Tibial nerve (tissue), 4 donors: ENCODE measurements at regions not wholly inside any gene's neighbourhood (a gene's known extent, or its start where the extent isn't known, plus 50 kb on each side); places are given as distances from the start of the nearest gene placed in this dataset.

ENCODE experiments used
- DNase-seq, 2 donors: peaks; one replicate each; pipeline ENCODE4 v3.0.0-alpha.2; 2019; ENCODE audit warnings: low spot score in 2 of 2
- H3K27ac ChIP-seq, 4 donors: fragments of 200-600 bp; sonication (generic) in 3 of 4; one replicate each; pipeline ENCODE4 v1.5.1; 2017 to 2019; ENCODE audit warnings: mild to moderate bottlenecking in 1 of 4
- H3K27me3 ChIP-seq, 2 donors: fragments of 200-600 bp; sonication (generic) in 1 of 2; one replicate each; pipeline versions ENCODE4 v1.5.1 to v1.6.0; 2017 to 2019
- H3K36me3 ChIP-seq, 3 donors: fragments of 200-600 bp; sonication (generic); one replicate each; pipeline ENCODE4 v1.5.1; 2018 to 2019
- H3K4me1 ChIP-seq, 4 donors: fragments of 200-600 bp; sonication (generic) in 3 of 4; one replicate each; pipeline ENCODE4 v1.5.1; 2017 to 2019
- H3K4me3 ChIP-seq, 4 donors: fragments of 200-600 bp; sonication (generic) in 3 of 4; one replicate each; pipeline ENCODE4 v1.5.1; 2017 to 2019; ENCODE audit warnings: mild to moderate bottlenecking in 1 of 4, moderate library complexity in 1 of 4
- H3K9me3 ChIP-seq, 4 donors: fragments of 200-600 bp; sonication (generic) in 3 of 4; one replicate each; pipeline ENCODE4 v1.5.1; 2017 to 2019
- EP300 ChIP-seq, 2 donors: sonication (generic); formaldehyde crosslinking; IDR thresholded peaks; one replicate each; pipeline ENCODE4 v1.6.1; 2017; ENCODE audit warnings: antibody characterized with exemption in 2 of 2, mild to moderate bottlenecking in 1 of 2
- POLR2A ChIP-seq, 2 donors: fragments of 450-650 bp; IDR thresholded peaks; one replicate each; pipeline ENCODE4 v1.6.1; 2017; ENCODE audit warnings: antibody characterized with exemption in 2 of 2, mild to moderate bottlenecking in 2 of 2, moderate library complexity in 2 of 2
- WGBS, 2 donors: methylation state at CpG; one replicate each; pipeline ENCODE4 v1.1.5; 2018; 5-methylcytosine and 5-hydroxymethylcytosine counted together
- TF ChIP-seq, protein P1 (sequence below), 5 experiments: fragments of 200-600 bp in 3 of 5; fragments of 450-650 bp in 2 of 5; sonication (generic) in 3 of 5; IDR thresholded peaks; one replicate each; pipeline ENCODE4 v1.5.1; 2016 to 2019; ENCODE audit warnings: antibody characterized with exemption in 5 of 5, mild to moderate bottlenecking in 3 of 5, moderate library complexity in 2 of 5

DNA sequence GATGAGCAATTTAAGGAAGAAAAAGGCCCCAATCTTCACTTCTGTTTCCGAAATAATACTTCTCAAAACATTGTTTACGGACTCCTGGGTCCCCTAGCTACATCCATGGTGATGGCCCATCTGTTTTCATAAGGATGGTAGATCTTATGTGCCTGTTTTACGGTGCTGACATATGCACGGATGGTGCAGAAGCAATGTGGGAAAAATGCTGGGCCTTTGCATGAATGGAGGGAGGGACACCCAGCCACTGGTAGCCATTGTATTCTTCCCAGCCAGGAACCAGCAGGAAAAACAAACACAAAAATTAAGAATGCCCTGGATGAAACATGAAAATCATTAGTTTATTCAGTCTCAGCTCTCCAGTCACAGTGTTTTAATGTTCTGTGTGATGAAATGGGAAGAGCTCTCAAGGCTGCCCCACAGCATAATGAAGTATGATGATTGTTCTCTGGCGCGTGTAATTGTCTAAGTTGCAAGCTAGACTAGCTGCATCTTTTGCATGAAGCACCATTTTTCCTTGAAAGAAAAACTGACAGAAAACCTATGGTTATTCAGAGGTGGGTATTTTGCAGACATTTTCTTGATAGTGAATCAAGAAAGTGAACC, 1201.1 kb upstream of the SLC10A2 start:
- Histone ChIP-seq H3K27me3 (no peaks in the 10 kb centered on the region), H3K4me3 (no peak overlapping the region), H3K36me3 (no peaks in the 10 kb centered on the region), H3K4me1 (no peaks in the 10 kb centered on the region), H3K9me3 (no peaks in the 10 kb centered on the region), H3K27ac (no peak overlapping the region)
- WGBS, 2 donors: 93% methylated on average over 6 of the region's 6 CpGs
- DNase-seq: no peak
- TF ChIP-seq POLR2A (IDR thresholded peaks at IDR 0.05): no peak
- TF ChIP-seq EP300 (IDR thresholded peaks at IDR 0.05): no peak
- TF ChIP-seq, protein P1, sequence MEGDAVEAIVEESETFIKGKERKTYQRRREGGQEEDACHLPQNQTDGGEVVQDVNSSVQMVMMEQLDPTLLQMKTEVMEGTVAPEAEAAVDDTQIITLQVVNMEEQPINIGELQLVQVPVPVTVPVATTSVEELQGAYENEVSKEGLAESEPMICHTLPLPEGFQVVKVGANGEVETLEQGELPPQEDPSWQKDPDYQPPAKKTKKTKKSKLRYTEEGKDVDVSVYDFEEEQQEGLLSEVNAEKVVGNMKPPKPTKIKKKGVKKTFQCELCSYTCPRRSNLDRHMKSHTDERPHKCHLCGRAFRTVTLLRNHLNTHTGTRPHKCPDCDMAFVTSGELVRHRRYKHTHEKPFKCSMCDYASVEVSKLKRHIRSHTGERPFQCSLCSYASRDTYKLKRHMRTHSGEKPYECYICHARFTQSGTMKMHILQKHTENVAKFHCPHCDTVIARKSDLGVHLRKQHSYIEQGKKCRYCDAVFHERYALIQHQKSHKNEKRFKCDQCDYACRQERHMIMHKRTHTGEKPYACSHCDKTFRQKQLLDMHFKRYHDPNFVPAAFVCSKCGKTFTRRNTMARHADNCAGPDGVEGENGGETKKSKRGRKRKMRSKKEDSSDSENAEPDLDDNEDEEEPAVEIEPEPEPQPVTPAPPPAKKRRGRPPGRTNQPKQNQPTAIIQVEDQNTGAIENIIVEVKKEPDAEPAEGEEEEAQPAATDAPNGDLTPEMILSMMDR (IDR thresholded peaks at IDR 0.05): no peak

DNA sequence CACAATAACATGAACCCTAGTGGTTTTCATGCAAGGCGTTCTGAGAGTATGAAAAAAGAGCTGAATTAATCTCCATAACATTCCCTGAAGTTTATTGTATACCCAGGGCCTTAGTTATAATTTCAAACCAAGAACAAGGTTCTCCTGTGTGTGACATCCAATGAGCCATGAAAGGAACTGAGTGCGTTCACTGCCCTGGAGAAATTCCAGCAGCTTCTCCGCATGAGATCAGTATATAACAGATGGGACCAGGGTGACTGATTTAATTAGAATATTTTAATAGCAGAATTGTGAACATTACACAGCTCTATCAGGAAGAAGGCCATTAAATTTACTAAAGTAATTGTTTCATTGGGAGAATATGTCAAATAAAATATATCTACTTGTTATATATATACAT, 1190.5 kb upstream of the SLC10A2 start:
- H3K4me1 ChIP-seq: no peaks in the 10 kb centered on the region
- DNase-seq: no peak

DNA sequence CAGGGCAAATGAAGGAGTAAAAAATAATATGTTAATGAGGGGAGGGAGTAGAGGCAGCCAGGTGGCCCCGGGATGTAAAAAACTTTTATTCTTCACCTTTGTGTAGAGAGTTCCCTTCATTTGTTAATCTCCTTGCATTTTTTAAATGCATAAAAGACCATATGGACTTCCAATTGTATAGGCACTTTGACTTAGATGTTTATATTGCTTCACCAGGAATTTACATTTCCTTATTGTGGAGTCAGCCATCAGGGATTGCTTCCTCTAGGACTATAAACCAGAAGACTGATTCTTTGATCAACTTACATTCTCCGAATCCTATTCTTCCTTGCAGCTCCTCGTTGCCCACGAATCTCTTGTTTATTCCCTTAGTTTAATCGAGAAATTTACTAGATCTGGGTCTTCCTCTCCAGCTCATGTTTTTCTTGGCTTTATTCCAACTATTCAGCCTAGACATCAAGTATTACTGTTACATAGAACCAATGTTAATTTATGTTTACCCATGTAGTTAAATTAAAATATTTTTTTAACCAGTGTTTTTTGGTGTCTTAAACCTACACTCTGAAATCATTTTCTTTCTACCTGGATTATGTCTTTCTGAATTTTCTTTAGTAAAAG, 1187.0 kb upstream of the SLC10A2 start:
- H3K4me1 ChIP-seq: no peaks in the 10 kb centered on the region
- H3K4me3 ChIP-seq: no peak overlapping the region
- H3K9me3 ChIP-seq: no peaks in the 10 kb centered on the region
- no peaks in the 10 kb centered on the region for H3K27me3 ChIP-seq
- 27 to 30% methylated on average over 5 of the region's 5 CpGs for WGBS, 2 donors
- H3K27ac ChIP-seq: no peak overlapping the region
- no peak for DNase-seq
- no peaks in the 10 kb centered on the region for H3K36me3 ChIP-seq
- TF ChIP-seq, protein P1 (IDR thresholded peaks at IDR 0.05): no peak
- TF ChIP-seq POLR2A (IDR thresholded peaks at IDR 0.05) (no peak), EP300 (IDR thresholded peaks at IDR 0.05) (no peak)

More for the DNA sequence above, 1190.5 kb upstream of the SLC10A2 start:
- Histone ChIP-seq H3K9me3 (no peaks in the 10 kb centered on the region), H3K36me3 (no peaks in the 10 kb centered on the region), H3K4me3 (no peak overlapping the region), H3K27ac (no peak overlapping the region), H3K27me3 (no peaks in the 10 kb centered on the region)
- no peak for TF ChIP-seq EP300 (IDR thresholded peaks at IDR 0.05)
- TF ChIP-seq POLR2A (IDR thresholded peaks at IDR 0.05): no peak
- TF ChIP-seq, protein P1 (IDR thresholded peaks at IDR 0.05): no peak
- WGBS, 2 donors: 69 to 78% methylated on average over 3 of the region's 3 CpGs

DNA sequence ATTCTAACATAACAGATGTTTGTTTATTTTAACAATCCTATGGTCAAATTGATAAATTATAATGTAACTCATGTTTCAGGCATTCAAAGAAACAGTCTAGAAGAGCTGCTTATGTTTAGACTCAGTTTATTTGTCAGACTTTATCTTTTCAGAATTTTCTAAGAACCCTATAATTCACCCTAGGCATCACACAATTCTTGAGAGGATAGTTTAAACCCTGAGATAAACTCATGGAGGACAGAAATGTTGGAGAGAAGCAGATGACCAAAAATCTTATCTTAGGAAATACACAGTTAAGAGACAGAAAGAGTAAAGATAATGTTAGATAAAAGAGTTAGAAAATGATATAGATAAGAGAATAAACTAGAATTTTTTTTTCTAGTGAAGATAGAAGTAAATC, 1185.7 kb upstream of the SLC10A2 start:
- no peak for TF ChIP-seq EP300 (IDR thresholded peaks at IDR 0.05)
- TF ChIP-seq POLR2A (IDR thresholded peaks at IDR 0.05): no peak
- TF ChIP-seq, protein P1 (IDR thresholded peaks at IDR 0.05): no peak
- Histone ChIP-seq H3K4me3 (no peak overlapping the region), H3K27ac (no peak overlapping the region), H3K27me3 (no peaks in the 10 kb centered on the region), H3K9me3 (no peaks in the 10 kb centered on the region), H3K36me3 (no peaks in the 10 kb centered on the region), H3K4me1 (no peaks in the 10 kb centered on the region)
- no peak for DNase-seq

DNA sequence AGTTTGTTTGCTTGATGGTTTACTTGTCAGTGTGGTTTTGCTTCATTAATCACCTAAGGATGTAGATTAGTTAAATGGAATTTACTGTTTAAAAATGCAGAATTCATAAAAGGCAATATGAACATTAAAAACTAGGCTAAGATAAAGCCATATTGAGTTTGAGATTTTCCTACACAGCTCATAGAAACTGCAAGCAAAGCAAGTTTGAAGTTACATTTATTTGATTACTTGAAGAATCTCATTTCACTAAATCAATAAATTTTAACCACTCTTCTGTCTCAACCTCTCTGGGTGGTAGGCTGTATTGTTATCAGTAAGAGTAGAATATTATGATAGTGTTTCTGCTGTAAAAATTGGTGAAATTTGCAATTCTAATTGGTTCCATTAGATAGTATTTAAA, 1180.7 kb upstream of the SLC10A2 start:
- Histone ChIP-seq H3K27me3 (no peaks in the 10 kb centered on the region), H3K4me1 (no peaks in the 10 kb centered on the region), H3K27ac (no peak overlapping the region), H3K36me3 (no peaks in the 10 kb centered on the region), H3K9me3 (no peaks in the 10 kb centered on the region), H3K4me3 (no peak overlapping the region)
- TF ChIP-seq, protein P1 (IDR thresholded peaks at IDR 0.05): no peak
- TF ChIP-seq EP300 (IDR thresholded peaks at IDR 0.05): no peak
- no peak for TF ChIP-seq POLR2A (IDR thresholded peaks at IDR 0.05)
- no peak for DNase-seq
